Astrocyte of the cerebellum (primary cell): ENCODE measurements at regions not wholly inside any gene's neighbourhood (a gene's known extent, or its start where the extent isn't known, plus 50 kb on each side); places are given as distances from the start of the nearest gene placed in this dataset.

Experiments used
- DNase-seq: peaks from one replicate; pipeline ENCODE4 v3.0.0-alpha.2; 2011; ENCODE audit warnings: low read depth
- H3K4me3 ChIP-seq: 2 replicates; pipeline ENCODE4 v1.5.1; 2011; ENCODE audit warnings: mild to moderate bottlenecking, low read depth, low read length, moderate library complexity
- CTCF ChIP-seq: IDR thresholded peaks from 2 replicates; pipeline ENCODE4 v1.5.1; 2012; ENCODE audit warnings: low read length, low read depth, moderate library complexity, mild to moderate bottlenecking; ENCODE audit errors: missing control alignments
- in situ Hi-C: cut with HindIII; loops from 2 replicates; pipeline ENCODE4 v1.10.0; 2017; ENCODE audit warnings: low sequenced_read_pairs

GRCh38 chr2:30030361-30030760, 109.0 kb upstream of the ALK start:
- no peak overlapping the region for H3K4me3 ChIP-seq
- DNase-seq = no peak
- in situ Hi-C loops = no loop called here
- TF ChIP-seq CTCF = no peak

- no peak for DNase-seq
- no peak overlapping the region for H3K4me3 ChIP-seq
- no peak for TF ChIP-seq CTCF
- in situ Hi-C loops = no loop called here
Observed at GRCh38 chr2:30031184-30031583, 109.8 kb upstream of the ALK start.

GRCh38 chr2:30034052-30034775, 112.6 kb upstream of the YPEL5 start:
- DNase-seq = no peak
- TF ChIP-seq CTCF = no peak
- H3K4me3 ChIP-seq = no peak overlapping the region
- in situ Hi-C loops = no loop called here

- H3K4me3 ChIP-seq = no peak overlapping the region
- in situ Hi-C loops = no loop called here
- DNase-seq = no peak
- TF ChIP-seq CTCF = no peak
Observed at GRCh38 chr2:30037016-30037415, 109.8 kb upstream of the YPEL5 start.

GRCh38 chr2:30038419-30038818, 108.4 kb upstream of the YPEL5 start:
- no peak for TF ChIP-seq CTCF
- no peak for DNase-seq
- in situ Hi-C loops = no loop called here
- H3K4me3 ChIP-seq = no peak overlapping the region

GRCh38 chr2:30039101-30039500, 107.7 kb upstream of the YPEL5 start:
- in situ Hi-C loops = no loop called here
- no peak for TF ChIP-seq CTCF
- no peak for DNase-seq
- H3K4me3 ChIP-seq = no peak overlapping the region
